ENCODE measurements at regions not wholly inside any gene's neighbourhood (a gene's known extent, or its start where the extent isn't known, plus 50 kb on each side); places are given as distances from the start of the nearest gene placed in this dataset.

DNA sequence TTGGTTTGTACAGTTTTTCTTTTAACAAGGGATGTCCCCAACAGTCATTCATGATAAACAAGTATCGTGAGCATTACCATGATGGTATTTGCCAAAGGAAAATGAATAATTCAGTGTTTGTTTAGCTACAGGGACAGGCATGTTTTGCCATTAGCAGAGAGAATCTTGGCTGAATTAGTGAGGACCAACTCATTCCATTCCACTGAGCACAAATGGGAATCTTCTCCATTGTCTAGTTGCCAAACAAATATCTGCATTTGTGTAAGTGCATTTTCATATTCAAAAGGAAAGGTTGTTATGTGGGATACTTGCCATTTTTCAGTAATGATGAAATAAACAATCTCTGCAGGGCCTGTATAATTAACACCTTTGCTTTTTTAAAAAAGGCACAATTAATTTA is 1762.6 kb downstream of the RPA4 start:
- no peak for TF ChIP-seq POLR2A (IDR thresholded peaks at IDR 0.05)
- TF ChIP-seq, protein P1, sequence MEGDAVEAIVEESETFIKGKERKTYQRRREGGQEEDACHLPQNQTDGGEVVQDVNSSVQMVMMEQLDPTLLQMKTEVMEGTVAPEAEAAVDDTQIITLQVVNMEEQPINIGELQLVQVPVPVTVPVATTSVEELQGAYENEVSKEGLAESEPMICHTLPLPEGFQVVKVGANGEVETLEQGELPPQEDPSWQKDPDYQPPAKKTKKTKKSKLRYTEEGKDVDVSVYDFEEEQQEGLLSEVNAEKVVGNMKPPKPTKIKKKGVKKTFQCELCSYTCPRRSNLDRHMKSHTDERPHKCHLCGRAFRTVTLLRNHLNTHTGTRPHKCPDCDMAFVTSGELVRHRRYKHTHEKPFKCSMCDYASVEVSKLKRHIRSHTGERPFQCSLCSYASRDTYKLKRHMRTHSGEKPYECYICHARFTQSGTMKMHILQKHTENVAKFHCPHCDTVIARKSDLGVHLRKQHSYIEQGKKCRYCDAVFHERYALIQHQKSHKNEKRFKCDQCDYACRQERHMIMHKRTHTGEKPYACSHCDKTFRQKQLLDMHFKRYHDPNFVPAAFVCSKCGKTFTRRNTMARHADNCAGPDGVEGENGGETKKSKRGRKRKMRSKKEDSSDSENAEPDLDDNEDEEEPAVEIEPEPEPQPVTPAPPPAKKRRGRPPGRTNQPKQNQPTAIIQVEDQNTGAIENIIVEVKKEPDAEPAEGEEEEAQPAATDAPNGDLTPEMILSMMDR (IDR thresholded peaks at IDR 0.05), result no peak
